HG02885 (cell line): ENCODE measurements at regions not wholly inside any gene's neighbourhood (a gene's known extent, or its start where the extent isn't known, plus 50 kb on each side); places are given as distances from the start of the nearest gene placed in this dataset.

ENCODE experiments used
- ATAC-seq: cut with Tn5 transposase; IDR thresholded peaks from one replicate; pipeline ENCODE4 v1.9.1; 2021; ENCODE audit warnings: mild to moderate bottlenecking; ENCODE audit not compliant: unreplicated experiment, poor library complexity

DNA sequence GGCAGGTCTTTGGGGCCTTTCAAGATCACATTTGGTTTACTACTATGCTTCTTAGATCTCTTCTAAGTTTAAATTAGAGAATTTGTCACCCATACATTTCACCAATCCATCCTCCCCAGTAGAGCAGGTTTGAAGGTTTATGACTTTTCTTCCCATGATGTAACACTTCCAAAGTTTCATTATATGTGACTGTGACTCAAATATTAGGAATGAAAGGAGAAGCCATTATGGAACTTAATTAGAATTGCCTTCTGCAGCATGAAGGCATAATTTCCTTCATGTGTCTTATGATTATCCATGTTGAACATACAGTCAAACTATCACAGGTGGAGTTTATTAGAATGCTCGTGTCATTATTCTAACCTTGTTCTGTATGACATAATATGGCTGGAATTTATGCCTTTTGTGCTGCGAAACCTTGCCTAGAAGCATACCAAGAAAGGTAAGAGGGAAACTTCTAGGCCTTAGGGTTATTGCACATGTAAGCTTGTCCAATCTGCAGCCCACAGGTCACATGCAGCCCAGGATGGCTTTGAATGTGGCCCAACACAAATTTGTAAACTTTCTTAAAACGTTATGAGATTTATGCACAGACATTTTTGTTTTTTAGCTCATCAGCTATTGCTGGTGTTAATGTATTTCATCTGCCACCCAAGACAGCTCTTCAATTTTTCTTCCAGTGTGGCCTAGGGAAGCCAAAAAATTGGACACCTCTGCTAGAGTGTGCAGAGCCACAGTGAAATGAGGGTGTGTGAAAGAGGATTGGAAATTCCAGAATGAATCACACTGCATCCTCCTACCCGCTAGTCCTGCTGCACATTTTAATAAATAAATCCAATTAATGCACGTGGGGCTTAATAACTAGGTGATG is 133.6 kb downstream of the TMEM26 start:
- ATAC-seq, result no peak

GRCh38 chr10:61318429-61318828 is 134.8 kb downstream of the TMEM26 start:
- ATAC-seq, result no peak

DNA sequence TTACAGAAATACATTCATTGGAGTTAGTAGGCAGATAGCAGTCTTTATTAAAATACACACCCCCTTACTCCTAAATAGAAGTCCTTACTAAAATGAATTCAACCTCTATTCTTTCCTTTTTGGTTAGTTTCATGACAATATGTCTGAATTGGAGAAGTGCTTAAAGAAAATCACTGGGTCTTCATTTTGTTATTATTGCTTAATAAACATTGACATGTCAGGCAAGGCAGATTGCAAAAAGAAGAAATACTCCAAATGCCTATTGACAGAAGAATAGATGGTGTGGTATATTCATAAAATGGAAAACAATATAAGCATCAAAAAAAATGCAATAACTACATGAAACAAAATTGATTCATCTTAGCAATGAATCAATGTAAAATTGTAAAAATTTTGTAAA is 135.5 kb downstream of the TMEM26 start:
- no peak for ATAC-seq

GRCh38 chr10:61316676-61317265 is 136.4 kb downstream of the TMEM26 start:
- no peak for ATAC-seq

DNA sequence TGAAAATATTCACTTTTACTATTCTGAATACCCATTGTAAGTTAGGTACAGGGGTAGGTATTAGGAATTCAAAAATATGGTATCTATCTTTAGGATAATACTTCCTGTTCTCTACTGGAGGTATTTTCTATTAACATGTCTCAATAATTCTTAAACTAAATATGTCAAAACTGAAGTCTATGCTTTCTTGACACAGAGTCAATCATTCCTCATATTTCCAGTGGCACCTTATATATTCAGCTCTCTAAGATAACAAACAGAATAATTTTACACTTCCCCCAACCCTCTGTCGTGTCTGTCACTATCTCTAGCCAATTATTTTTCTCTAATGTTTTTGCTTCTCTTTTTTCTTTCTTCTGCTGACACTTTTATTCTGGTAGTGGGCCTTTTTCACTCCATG is 138.9 kb downstream of the TMEM26 start:
- no peak for ATAC-seq

DNA sequence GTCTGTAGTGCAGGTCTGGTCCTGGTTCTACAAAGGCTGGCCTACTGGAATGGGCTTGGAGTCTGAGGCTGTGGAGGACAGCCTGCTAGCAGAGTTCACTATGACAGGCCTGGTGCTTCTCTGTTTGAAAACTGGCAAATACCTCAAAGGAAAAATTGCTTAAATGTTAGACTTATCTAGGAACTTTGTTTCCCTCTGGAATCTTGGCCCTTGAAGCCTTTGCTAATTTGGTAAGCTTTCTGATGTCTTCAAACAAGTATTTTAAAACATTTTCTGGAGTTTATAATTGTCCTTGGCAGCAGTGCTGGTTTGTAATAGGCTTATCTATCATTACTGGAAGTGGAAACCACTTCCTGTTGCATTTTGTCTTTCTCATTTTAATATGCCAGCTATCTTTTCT is 139.7 kb downstream of the TMEM26 start:
- no peak for ATAC-seq

DNA sequence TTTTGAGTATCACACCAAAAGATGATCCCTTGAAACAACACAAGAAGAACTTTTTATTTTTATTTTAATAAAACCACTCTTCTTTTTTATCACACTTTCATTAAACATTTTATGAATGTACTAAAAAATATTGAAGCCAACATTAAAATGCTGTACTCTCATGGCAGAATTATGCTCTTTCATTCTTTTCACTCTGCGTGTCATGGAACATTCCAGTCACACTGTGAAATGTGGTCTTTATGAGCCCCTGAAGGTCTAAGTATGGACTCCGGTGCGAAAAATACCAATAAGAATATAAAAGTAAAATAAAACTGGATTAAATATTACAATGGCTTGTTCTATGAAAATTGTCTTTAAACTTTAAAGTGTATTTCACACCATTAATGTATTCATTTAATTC is 148.4 kb downstream of the TMEM26 start:
- no peak for ATAC-seq

DNA sequence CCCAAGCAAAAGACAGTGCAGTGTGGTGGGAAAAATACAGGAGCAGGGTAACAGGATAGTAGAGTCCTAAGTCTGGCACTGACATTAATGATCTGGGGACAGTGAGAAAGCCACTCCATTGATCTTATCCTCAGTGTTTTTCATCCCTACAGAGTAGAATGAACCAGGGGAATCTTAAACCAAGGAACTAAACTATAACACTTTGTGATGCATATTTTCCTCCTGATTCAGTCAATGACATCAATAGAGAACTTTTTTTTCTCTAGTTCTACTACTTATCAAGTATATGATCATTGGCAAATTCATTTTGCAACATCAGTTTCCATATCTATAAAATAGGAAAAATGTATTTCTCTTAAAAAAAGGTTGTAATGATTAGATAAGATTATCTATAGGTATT is 151.1 kb downstream of the TMEM26 start:
- ATAC-seq, result no peak

DNA sequence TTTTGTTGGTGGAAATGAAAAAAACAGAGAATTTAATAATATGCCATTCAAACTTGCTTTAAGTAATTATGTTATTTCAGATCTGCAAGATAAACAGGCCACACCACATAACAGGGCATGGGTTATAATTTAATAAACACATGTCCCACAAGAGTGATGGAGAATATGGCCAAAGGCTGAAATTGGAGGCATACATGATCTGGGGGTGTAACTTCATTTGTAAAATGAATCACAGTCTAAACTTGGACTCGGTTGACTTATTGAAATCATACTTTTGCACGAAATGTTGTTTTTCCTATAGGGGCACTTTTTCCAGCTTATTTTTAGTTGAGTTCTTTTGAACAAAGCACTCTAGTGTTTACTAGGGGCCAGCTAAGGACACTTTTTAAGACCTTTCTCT is 151.6 kb downstream of the TMEM26 start:
- ATAC-seq, result no peak

DNA sequence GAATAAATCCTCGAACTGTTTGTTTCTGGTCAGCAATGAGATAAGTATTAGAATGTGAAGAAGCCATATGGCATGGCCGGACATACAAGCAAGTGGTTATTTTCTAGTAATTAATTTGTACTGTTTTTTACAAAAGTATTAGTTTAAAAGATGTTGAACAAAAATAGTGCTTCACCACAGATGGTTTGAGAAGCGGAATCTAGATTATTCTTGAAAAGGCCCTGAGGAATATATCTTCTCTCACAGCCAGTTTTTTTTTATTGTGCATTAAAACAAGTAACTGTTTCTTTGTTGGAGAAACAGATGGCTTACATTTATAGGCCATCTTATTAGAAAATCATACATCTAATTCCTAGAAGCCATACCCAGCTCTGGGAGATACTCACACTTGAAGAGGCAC is 153.3 kb downstream of the TMEM26 start:
- no peak for ATAC-seq

- no peak for ATAC-seq
These were observed 154.0 kb downstream of the TMEM26 start for GRCh38 chr10:61299156-61299555.

- no peak for ATAC-seq
These were observed 155.0 kb downstream of the TMEM26 start for GRCh38 chr10:61298194-61298593.

DNA sequence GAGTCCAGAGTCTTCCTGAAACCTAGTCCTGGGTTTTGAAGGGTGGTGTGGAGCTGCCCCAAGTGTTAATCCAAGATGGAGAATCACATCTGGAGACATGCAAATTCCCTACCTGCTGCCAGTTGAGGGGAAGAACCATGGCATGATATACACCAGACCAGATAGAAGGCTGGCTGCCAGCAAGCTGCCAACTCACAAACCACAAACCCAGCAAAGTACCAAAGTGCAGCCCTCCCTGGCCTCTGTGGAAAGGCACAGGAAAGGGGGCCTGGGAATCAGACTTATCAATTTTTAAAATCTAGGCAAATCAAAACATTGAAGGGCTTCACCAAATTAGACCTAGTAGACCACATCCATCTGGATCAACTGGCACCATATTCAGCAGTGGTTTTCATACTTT is 157.0 kb downstream of the TMEM26 start:
- ATAC-seq, result no peak

GRCh38 chr10:61294131-61294530 is 159.1 kb downstream of the TMEM26 start:
- ATAC-seq, result no peak

DNA sequence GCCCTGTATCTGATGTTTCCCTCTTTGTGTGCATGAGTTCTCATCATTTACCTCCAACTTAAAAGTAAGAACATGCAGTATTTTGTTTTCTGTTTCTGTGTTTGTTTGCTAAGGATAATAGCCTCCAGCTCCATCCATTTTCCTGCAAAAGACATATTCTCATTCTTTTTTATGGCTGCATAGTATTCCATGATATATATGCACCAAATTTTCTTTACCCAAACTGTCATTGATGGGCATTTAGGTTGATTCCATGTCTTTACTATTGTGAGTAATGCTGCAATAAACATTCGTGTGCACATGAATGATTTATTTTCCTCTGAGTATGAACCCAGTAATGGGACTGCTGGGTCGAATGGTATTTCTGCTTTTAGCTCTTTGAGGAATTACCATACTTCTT is 163.4 kb downstream of the TMEM26 start:
- no peak for ATAC-seq

GRCh38 chr10:61286686-61287085 is 166.5 kb downstream of the TMEM26 start:
- peak; percentile 100 for ATAC-seq

DNA sequence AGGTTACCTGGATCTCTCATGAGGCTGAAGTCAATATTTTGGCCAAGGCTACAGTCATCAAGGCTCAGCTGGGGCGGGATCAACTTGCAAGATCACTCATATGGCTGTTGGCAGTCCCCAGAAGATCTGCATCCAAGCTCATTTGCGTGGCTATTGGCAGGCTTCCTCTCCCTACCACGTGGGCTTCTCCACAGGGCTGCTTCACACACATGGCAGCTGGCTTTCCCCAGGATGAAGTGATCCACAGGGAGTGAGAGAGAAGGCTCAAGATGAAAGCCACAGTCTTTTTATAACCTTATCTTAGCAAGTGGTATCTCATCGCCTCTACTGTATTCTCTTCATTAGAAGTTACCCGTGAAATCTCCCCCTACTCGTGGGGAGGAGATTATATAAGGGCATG is 167.4 kb downstream of the TMEM26 start:
- no peak for ATAC-seq

DNA sequence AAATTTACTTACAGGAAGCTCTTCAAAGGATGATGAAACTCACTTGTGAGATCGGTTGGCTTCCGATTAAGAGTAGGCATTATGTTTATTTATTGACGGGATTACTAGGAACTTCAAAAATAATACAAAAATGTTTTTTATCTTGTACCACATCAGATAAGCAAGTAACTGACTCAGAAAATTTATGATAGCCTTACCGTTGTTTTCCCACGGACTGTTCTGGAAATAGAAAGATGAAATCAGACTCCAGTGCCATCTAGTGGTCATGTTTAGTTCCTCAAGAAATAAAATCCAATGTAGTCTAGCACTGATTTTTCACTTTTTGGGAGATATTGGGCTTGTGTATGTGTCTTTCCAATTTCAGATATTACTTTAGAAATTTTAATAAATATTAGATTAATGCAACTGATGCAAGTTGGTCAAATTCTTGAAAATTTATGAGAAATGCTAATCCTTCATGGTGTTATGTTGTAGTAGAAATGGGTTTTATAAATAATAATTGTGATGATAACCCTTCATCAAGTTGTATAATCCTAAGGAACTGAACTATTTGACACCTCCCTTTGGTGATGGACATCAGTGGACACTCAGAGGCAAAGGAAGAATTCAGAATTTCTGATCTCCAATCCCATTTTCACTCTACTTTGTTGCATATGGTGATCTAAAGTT is 168.8 kb downstream of the TMEM26 start:
- no peak for ATAC-seq

GRCh38 chr10:61283481-61284221 is 169.5 kb downstream of the TMEM26 start:
- no peak for ATAC-seq

- no peak for ATAC-seq
These were observed 170.1 kb downstream of the TMEM26 start for GRCh38 chr10:61283066-61283465.

- no peak for ATAC-seq
These were observed 172.9 kb downstream of the TMEM26 start for GRCh38 chr10:61280303-61280702.
